Esophagus (tissue), 2 donors: ENCODE measurements at regions not wholly inside any gene's neighbourhood (a gene's known extent, or its start where the extent isn't known, plus 50 kb on each side); places are given as distances from the start of the nearest gene placed in this dataset.
"Not testable (repeated sequence)": the region's sequence is repeated elsewhere in the genome, so short reads cannot be mapped to it uniquely, and the experiment has no call there.

Source experiments
- H3K27ac ChIP-seq, 2 donors: one replicate each; pipeline ENCODE4 v1.5.1; 2013; ENCODE audit warnings: low read depth in 2 of 2, mild to moderate bottlenecking in 2 of 2, inconsistent platforms in 1 of 2, low read length in 1 of 2, moderate library complexity in 1 of 2
- H3K27me3 ChIP-seq, 2 donors: one replicate each; pipeline ENCODE4 v1.6.1; 2013; ENCODE audit warnings: low read length in 2 of 2, control low read depth in 1 of 2, mild to moderate bottlenecking in 1 of 2; ENCODE audit not compliant: insufficient read depth in 2 of 2, control insufficient read depth in 1 of 2
- H3K36me3 ChIP-seq, 2 donors: one replicate each; pipeline ENCODE4 v1.6.1; 2013; ENCODE audit warnings: low read length in 1 of 2; ENCODE audit not compliant: control insufficient read depth in 2 of 2, insufficient read depth in 2 of 2
- H3K4me1 ChIP-seq, 2 donors: one replicate each; pipeline ENCODE4 v1.6.1; 2013; ENCODE audit warnings: low read length in 1 of 2; ENCODE audit not compliant: control insufficient read depth in 2 of 2, insufficient read depth in 2 of 2
- H3K4me3 ChIP-seq, 2 donors: one replicate each; pipeline ENCODE4 v1.5.1; 2013; ENCODE audit warnings: low read length in 2 of 2, mild to moderate bottlenecking in 2 of 2, low read depth in 1 of 2, moderate library complexity in 1 of 2
- H3K9me3 ChIP-seq, 2 donors: one replicate each; pipeline ENCODE4 v1.6.1; 2013; ENCODE audit warnings: mild to moderate bottlenecking in 2 of 2, low read depth in 1 of 2, low read length in 1 of 2, moderate library complexity in 1 of 2; ENCODE audit not compliant: control insufficient read depth in 2 of 2, insufficient read depth in 1 of 2
- WGBS, 2 donors: extraction: QIAGEN DNeasy Blood & Tissue Kit; methylation state at CpG; one replicate each; pipeline ENCODE4 v1.1.7; 2013; 5-methylcytosine and 5-hydroxymethylcytosine counted together
- donor health status: healthy with polysubstance abuse.
- donor health status: Bipolar disorder and iron deficiency.

DNA sequence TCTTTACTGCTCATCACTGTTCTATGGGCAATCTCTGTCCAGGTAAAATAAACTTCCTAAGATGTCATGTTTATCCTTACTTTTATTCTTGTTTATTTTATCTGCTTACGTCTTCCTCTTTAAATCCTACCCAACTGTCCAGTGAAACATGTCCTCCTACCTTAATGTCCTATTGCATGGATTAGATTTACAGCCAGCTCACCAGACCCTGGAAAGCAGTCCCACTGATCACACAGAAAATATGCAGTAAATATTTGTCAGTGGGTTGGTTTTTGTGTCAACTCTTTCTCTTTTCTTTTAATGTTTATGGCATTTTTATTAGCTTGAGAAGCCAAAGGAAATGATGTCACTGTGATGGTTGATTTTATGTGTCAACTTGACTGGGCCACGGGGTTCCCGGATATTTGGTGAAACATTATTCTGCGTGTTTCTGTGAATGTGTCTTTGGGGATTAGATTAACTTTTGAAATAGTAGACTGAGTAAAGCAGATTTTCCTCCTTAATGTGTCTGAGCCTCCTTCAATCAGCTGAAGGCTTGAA is 258.3 kb downstream of the SRGAP2C start:
- Histone ChIP-seq H3K4me1 (no peaks in the 10 kb centered on the region), H3K27me3 (no peaks in the 10 kb centered on the region), H3K36me3 (no peaks in the 10 kb centered on the region), H3K27ac (no peak overlapping the region), H3K4me3 (no peak overlapping the region), H3K9me3 (no peaks in the 10 kb centered on the region)
- 72 to 73% methylated on average over 4 of the region's 4 CpGs for WGBS, 2 donors

DNA sequence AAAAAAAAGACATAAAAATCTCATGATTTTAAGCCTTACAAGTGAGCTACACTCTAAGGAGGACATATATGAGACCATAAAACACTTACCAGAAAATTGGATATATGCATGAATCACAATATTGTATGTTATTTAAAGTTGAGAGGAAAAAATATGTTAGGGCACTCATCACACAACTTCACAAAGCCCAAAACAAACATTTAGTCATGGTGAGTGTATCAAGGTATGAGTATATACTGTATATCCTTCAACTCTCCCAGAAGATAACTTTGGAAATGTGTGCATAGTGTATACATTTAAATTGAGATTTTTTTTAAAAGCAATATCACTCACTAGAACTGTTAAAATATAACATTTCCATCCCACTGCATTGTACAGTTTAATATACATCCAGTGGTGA is 259.3 kb downstream of the SRGAP2C start:
- Histone ChIP-seq H3K36me3 (no peaks in the 10 kb centered on the region), H3K27me3 (no peaks in the 10 kb centered on the region), H3K9me3 (no peaks in the 10 kb centered on the region), H3K4me1 (no peaks in the 10 kb centered on the region), H3K4me3 (no peak overlapping the region), H3K27ac (no peak overlapping the region)

DNA sequence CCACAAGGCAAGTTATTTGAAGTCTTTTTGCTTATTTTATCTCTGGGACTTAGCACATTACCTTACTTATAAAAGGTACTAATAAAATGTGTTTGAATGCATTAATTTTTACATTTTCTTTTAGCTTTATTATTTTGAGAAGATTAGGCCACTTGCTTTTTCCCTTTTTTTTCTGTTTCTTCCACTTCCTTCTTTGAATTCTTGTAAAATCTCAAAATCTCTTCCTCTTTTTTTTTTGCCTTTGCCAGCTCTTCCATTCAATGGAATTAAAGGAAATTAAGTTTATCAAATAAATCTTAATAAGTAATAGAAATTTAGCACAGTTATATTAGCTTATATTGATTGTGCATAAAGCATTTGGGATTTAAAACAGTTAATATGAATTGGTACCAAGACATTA is 260.9 kb downstream of the SRGAP2C start:
- Histone ChIP-seq H3K4me3 (no peak overlapping the region), H3K4me1 (no peaks in the 10 kb centered on the region), H3K27ac (no peak overlapping the region)

DNA sequence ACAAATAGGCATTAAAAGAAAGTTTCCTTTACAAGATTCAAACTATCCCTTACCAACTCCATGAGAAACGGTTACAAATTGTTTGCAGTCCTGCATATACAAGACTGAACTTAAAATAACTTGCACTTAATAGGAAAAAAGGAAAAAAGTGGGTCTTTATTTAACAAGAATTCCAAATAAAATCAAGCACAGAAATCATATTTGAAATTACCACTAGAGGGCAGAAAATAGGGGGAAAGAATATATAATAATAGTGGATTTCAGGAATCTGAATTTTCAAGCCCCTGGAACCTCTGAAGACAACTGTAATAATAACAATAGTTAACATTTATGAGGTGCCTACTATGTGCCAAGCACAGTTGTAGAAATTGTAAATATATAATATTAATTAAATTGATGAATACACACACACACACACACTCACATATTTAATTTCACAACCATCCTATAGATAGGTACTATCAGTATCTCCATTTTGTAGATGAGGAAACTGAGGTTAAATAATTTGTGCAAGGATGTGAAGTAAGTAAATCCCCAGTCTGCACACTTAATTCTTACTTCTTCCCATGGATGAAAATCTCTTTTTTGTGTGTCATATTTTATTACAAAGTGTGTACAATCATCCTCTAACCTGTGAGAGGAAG is 262.6 kb downstream of the SRGAP2C start:
- H3K4me3 ChIP-seq, H3K27ac ChIP-seq, H3K36me3 ChIP-seq, H3K27me3 ChIP-seq, H3K9me3 ChIP-seq, H3K4me1 ChIP-seq: not testable (repeated sequence)
- 4 to 11% methylated on average over 1 of the region's 1 CpG for WGBS, 2 donors

More for the DNA sequence above, 260.9 kb downstream of the SRGAP2C start:
- Histone ChIP-seq H3K36me3 (no peaks in the 10 kb centered on the region), H3K9me3 (no peaks in the 10 kb centered on the region), H3K27me3 (no peaks in the 10 kb centered on the region)

DNA sequence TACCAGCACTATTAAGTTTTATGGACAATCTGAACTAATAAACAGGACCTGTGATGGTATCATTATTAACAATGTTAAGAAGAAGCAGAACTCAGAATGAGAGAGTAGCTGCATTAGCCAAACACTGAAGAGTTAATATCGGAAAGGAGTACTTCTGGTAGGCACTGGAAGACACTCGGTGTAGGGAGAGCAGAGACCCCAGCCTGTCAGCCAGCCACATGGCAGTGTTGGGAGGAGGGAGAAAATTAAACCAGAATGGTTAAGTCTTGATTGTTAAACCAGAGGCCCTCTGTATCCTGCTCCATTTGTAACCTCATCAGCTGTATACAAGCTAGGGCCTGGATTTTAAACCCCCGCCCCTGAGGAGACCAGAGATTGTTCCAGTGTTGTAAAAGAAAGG is 263.3 kb downstream of the SRGAP2C start:
- H3K27ac ChIP-seq, H3K36me3 ChIP-seq, H3K9me3 ChIP-seq, H3K4me1 ChIP-seq, H3K27me3 ChIP-seq, H3K4me3 ChIP-seq: not testable (repeated sequence)
- 80 to 85% methylated on average over 3 of the region's 3 CpGs for WGBS, 2 donors

DNA sequence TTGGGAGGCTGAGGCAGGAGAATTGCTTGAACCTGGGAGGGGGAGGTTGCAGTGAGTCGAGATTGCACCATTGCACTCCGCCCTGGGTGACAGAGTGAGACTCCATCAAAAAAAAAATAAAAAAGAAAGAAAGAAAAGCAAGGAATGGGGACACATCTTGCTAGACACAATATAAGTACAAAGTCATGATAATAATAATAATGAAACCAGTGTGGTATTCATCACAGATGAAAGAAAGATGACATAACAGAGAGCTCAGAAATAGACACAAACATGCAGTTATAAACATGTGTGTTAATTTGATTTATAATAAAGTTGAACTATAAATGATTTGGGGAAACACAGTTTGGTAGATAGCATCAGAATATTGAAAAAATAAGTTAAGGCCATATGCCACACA is 264.1 kb downstream of the SRGAP2C start:
- H3K27ac ChIP-seq, result no peak overlapping the region
- H3K4me3 ChIP-seq, result no peak overlapping the region
- no peaks in the 10 kb centered on the region for H3K36me3 ChIP-seq
- no peaks in the 10 kb centered on the region for H3K27me3 ChIP-seq
- 77 to 88% methylated on average over 2 of the region's 2 CpGs for WGBS, 2 donors
- H3K9me3 ChIP-seq, result no peaks in the 10 kb centered on the region
- H3K4me1 ChIP-seq, result no peaks in the 10 kb centered on the region

DNA sequence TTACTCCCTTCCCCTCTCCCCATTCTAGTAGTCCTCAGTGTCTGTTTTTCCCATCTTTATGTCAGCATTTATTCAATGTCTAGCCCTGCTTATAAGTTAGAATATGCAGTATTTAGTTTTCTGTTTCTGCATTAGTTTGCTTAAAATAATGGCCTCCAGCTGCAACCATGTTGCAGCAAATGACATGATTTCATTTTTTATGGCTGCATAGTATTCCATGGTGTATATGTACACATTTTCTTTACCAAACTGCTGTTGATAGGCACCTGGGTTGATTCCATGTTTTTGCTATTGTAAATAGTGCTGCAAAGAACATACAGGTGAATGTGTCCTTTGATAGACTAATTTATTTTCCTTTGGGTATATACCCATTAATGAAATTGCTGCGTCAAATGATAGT is 267.7 kb downstream of the SRGAP2C start:
- no peaks in the 10 kb centered on the region for H3K27me3 ChIP-seq
- H3K36me3 ChIP-seq, result no peaks in the 10 kb centered on the region
- H3K27ac ChIP-seq, result no peak overlapping the region
- 96 to 100% methylated on average over 1 of the region's 1 CpG for WGBS, 2 donors
- H3K4me3 ChIP-seq, result no peak overlapping the region
- H3K9me3 ChIP-seq, result no peaks in the 10 kb centered on the region
- no peaks in the 10 kb centered on the region for H3K4me1 ChIP-seq

DNA sequence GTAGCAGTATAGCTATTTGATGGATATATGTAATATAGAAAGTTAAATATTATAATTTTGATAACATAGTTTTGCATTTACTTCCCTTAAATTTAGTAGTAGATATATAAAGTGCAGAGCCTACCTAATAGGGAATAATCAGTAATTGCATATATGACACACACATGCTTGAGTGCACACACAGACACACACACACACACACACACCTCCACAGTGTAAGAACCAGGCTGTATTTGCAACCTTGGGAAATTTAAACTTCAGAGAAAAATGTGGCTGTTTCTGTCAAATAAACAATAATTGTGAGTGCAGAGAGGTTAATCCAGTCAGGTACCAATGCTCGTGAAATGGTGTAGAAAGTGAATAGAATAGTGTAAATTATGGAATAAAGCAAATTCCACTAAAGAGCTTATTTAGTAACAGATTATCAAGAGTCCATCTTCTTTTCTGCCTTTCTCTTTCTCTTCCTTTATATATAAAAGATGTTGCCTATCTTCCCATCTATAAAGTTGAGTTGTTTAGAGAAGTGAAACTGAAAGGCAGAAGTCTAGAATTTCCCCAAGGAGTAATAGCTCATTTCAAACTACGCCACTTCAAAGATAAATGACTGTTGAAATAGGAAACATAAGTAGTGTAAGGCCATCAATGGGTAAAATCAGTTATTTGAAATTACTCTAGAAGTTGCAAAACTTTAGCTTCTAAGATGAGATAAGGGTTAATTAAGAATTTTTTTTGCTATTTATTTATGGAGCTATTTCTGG is 273.7 kb downstream of the SRGAP2C start:
- Histone ChIP-seq H3K27me3 (no peaks in the 10 kb centered on the region), H3K4me1 (no peaks in the 10 kb centered on the region), H3K9me3 (no peaks in the 10 kb centered on the region), H3K27ac (no peak overlapping the region), H3K4me3 (no peak overlapping the region), H3K36me3 (no peaks in the 10 kb centered on the region)
- WGBS, 2 donors, result 34 to 41% methylated on average over 2 of the region's 2 CpGs

DNA sequence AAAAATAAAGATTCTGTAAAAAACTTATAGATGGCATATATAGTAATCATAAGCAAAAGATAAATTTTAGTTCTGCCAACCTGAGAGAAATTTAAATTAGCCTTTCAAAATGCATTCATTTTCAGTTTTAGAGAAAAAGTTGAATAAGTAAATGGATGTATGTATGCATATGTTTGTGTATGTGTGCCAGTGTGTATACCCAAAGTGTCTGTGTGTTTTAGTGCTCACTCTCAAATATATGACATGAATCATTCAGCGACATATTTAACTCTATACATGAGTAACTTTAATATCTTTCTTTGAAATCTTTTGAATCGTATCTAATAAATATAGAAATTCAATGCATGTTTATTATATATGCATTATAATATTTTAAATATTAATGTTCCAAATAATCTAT is 274.5 kb downstream of the SRGAP2C start:
- Histone ChIP-seq H3K9me3 (no peaks in the 10 kb centered on the region), H3K4me1 (no peaks in the 10 kb centered on the region), H3K27me3 (no peaks in the 10 kb centered on the region), H3K4me3 (no peak overlapping the region), H3K36me3 (no peaks in the 10 kb centered on the region), H3K27ac (no peak overlapping the region)
- 72 to 77% methylated on average over 2 of the region's 2 CpGs for WGBS, 2 donors

DNA sequence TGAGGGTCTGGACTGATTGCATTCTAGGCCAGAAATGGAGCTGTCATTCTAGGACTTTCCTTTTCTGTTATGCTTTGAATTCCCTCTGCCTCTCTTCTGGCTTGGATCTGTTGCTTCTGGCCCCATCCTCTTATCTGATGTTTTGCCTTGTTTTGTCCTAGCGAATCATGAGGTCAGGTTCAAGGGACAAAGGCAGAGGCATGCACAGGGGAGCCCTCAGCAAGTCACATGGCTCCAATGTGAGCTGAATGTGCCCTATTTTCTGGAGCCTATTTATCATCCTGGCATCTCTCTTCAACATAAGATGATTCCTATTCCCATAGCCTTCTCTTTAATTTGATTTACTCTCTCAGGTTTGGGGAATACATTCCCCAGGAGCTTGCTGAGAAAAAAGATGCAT is 284.6 kb downstream of the SRGAP2C start:
- H3K4me3 ChIP-seq, H3K4me1 ChIP-seq, H3K9me3 ChIP-seq, H3K36me3 ChIP-seq, H3K27ac ChIP-seq, H3K27me3 ChIP-seq: not testable (repeated sequence)
- WGBS, 2 donors, result 50 to 59% methylated on average over 1 of the region's 1 CpG
